IPS DF 19.7 (cell line): ENCODE measurements at regions not wholly inside any gene's neighbourhood (a gene's known extent, or its start where the extent isn't known, plus 50 kb on each side); places are given as distances from the start of the nearest gene placed in this dataset.
"Not testable (repeated sequence)": the region's sequence is repeated elsewhere in the genome, so short reads cannot be mapped to it uniquely, and the experiment has no call there.

ENCODE experiments used
- DNase-seq: peaks from one replicate; pipeline ENCODE4 v3.0.0-alpha.2; 2013; ENCODE audit warnings: low read depth, low spot score

DNA sequence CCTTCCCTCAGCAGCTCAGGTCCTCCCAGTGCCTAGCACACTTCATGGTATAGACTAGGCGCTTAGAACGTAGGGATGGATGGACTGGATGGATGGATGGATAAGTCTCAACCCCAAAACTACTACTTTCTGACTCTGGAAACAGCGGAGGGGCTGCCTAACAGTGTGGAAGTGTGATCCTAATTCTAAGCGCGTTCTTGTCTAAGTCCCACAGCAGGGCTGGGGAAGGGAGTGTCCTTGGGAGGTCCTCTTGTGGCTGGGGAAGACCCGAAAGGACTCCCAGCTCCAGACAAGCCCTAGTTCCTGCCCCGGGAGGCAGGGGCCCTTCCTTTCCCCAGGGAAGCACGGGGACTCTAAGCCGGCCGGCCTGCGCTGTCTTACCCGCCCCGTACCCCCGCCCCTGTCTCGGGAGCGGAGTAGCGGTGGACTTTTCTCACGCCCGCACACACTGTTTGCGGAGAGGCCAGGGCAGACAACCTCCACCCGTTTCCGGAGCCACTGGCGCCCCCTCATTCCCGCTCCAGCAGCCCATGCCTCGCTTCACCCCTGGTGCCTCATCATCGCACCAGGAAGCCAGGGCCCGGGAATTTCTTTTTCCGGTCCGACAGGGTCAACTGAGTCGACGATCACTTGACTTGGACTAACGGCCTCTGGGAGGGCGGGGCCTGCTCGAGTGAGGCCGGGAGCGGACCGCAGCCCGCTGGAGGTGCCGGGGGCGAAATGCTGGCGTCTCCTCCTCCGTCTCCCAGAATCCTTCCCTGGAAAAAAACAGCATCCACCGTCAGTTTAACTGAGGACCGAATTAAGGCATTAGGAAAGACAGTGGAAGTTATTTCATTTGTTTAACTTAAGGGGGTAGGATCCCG lies 133.3 kb downstream of the TBC1D2B start:
- no peak for DNase-seq

DNA sequence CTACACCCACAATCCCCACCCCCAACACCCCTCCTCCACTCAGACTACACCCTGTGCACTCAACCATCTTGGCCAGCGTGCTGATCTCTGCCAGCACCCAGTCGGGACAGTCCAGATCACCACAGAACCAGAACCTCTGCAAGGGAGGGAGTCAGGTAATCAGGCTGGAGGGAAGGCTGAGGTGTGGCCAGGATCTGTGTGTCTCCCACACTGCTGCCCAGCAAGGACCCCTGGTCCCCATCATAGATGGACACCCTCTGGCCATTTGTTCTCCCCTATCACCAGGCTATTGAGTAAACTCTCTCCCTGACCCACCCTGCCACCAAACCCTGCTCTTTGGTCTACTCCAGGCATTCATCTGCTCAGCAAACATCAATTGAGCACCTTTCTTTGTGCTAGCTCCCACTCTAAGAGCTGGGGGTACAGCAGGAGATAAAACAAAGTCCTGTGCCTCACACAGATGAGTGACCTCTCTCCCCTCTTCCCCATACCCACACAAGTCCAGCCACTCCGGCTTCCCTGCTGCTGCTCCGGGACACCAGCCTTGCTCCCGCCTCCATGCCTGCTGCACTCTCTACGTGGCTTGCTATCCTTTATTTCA lies 134.8 kb downstream of the TBC1D2B start:
- DNase-seq: no peak

DNA sequence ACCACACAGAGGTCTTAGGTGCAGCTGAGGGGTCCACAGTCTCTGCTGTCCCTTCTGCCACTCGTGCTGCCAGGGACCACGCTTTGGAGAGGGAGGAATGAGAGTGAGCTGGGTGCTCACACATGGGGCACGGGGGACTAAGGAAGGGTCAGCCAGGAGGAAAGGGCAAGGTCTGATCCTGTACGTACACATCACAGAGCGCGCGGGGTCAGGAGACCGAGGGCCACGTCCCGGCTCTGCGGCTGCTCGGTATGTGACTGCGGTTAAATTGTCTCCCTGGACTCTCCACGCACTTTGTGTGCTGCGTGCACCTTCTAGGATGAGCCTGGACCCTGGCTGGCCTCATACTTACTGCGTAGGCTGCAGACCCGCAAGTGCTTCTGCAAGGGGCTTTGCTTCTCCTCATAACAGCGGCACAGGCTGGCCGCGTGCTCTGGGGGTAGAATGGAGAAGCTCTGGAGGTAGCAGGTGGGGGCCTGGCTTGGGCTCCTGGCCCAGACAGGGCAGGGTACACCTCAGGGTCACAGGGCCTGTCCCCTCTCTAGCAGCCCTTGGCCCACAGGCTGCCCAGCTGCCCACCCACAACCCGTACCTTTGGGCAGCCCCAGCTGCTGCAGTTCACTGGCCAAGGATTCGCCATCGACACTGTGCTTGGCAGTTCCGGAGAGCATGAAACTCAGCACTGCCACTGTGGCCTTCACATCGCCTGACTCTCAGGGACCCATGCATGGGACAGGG lies 136.3 kb downstream of the TBC1D2B start:
- not testable (repeated sequence) for DNase-seq

DNA sequence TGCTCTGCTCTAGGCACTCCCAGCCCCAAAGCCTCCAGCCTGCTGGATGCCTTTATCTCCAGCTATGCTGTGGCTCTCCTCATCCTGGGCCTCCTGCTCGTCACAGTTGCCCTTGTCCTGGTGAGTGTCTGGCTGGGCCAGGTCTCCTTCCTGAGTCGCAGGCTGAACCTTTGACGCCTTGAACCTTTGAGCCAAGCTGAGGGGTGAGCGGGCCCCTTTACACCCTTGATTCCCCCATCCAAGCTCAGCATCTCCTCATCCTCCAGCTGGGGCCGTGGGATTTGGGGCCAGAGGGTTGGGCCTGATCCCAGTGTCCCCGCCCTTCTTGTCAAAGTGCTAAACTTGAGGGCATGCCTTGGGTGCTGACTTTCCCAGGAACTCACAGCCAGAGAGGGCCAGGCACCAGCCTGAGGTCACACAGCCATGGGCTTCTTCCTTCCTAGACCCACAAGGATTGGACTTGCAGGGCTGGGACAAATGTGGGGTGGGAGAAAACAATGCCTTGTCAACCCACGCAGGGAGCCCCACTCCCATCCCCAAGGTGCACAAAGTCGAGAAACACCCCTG lies 137.0 kb downstream of the TBC1D2B start:
- DNase-seq: no peak

DNA sequence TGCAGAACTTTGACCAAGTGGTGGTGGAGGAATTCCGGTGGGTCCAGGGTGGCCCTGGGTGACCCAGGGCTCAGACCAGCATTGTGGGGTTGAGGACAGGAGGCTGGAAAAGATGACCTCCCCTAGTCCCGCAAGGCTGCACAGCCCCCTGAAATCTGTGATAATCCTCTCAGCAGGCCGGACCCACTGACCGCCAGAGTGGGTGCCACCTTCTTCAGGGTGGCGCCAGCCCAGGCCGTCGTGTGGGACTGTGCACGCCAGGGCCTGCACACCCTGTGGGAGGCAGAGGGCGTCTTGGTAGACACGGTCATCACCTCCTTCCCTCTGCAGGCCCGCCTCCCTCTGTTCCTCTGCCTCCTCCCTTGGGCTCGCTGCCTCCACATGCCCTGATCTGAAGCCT lies 137.7 kb downstream of the TBC1D2B start:
- no peak for DNase-seq

DNA sequence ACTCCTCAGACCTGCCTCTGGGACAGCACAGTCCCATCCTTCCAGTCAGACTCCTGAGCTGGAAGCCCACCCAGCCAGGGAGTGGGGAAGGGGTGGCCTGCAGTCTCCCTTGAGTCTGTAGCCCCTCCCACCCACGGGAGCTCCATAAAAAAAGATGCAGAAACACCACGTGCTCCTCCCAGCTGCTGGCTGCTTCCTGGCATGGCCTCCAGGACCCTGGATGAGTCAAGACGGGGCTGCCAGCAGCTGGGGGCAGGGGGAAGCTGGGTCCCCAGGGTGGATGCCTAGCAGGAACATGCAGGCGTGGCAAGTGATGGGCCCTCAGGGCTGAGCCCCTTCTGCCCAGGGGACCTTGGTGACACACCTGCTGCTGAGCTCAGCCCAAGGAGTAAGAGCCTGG lies 138.5 kb downstream of the TBC1D2B start:
- DNase-seq: not testable (repeated sequence)

DNA sequence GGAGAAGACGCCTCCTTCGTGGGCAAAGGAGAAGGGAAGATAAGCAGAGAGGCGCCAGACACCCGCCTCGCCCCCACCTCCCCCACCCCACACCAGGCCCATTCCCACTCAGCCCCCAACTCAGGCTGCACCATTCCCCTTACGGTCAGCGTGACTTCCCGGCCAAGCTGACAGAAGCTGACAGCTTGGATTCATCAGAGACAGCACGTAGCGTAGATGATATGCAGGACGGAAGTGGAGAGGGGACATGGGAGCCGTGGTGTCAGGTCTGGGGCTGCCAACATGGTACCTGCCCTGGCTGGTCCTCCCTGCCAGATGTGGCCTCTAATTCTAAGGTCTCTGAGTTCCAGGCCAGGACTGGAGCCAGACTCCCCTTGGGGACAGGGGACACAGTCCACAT lies 139.0 kb downstream of the TBC1D2B start:
- DNase-seq: not testable (repeated sequence)

DNA sequence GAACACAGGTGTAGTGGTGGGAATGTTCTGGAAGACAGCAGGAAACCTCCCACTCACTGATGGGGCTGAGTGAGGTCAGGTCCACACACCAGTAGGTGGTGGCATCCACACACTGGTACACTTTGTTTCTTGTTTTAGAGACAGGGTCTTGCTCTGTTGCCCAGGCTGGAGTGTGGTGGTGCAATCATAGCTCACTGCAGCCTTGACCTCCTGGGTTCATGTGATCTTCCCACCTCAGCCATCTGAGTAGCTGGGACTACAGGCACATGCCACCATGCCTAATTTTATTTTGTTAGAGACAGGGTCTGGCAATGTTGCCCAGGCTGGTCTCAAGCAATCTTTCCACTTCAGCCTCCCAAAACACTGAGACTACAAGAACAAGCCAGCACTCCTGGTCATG lies 140.9 kb downstream of the TBC1D2B start:
- not testable (repeated sequence) for DNase-seq

DNA sequence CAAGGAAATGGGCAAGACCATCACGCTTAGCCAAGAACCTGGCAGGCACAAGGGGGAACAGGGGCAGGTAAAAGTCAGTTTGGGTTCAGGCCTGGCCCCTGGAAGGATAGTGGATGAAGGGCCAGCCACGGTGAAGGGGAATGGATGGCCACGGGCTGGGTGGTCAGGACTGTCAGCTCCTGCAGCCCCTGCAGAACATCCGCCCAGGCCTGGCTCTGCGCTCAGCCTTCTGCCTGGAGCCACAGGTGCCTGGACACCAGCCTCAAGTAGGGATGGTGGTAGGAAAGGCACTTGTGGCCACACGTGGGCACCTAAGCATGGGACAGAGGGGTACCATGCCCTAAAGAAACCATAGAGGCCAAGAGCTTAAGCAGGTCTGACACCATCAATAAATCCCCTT lies 143.0 kb downstream of the TBC1D2B start:
- not testable (repeated sequence) for DNase-seq

DNA sequence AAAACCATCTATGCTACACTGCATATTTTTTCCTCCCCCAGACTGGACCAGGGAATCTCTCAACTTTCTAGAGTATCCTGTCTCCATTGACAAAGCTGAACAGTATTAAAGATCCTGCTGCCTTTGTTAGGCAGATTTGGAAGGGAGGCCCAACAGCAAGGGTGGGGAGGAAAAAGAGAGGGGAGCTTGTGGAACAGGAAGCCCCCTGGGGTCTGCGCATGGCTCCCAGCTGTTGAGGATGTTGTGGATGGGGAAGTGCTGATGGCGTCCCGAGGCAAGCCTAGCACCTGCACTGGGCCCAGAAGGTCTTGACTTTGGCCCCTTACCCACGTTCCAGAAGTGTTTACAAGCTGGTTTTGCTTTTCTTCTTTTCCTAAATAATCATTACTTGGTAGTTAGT lies 146.6 kb downstream of the TBC1D2B start:
- DNase-seq: peak; percentile 25

DNA sequence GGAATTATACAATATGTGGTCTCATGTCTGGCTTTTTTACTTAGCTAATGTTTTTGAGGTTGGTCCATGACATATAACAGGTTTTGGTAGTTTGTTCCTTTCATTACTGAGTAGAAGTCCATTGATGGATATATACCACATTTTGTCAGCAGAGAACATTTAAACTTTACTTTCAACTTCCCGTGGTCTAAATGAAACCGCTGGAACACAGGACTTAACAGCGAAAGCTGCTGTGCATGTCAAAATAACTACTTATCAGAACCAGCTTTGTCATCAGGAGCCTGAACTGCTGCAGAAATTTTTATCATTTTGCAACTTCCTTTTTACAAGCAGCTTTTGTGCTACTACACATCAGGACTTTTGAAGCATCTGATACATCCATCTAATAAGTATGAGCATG lies 147.0 kb downstream of the TBC1D2B start:
- not testable (repeated sequence) for DNase-seq

DNA sequence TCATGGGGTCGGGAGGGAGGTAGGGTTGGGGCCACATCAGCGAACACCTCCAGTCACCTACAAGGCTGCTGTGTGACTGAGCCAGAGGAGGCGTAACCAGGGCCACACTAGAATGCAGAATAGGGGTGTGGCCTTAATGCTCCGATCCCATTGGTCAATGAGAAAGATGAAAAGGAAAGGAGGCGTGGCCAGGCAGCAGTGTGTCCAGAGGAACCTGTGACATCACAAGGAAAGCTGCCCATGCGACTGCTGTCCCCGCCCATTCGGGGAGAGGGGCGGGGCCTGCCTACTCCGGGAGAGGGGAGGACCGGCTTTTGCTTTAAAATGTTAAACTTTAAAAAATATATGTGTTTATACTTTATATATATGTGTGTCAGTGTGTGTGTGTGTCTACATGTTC lies 150.7 kb downstream of the TBC1D2B start:
- DNase-seq: peak; percentile 45

DNA sequence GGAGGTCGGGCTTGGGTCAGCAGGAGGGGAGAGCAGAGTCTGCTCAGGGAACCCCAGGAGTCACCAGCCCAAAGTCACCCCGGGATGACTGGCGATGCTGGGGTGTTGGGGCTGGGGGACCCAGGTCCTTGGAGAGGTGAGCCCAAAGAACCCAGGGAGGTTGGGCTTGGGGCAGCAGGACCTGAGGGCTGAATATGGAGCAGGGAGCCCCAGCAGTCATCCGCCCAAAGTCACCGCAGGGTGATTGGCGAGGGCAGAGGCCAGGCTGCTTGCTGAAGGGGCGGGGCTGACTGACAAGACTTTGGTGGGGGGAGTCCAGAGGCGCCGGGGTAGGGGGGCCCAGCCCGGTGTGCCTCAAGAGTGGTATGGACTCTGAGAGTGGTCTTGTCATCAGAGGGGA lies 151.2 kb downstream of the TBC1D2B start:
- DNase-seq: not testable (repeated sequence)

DNA sequence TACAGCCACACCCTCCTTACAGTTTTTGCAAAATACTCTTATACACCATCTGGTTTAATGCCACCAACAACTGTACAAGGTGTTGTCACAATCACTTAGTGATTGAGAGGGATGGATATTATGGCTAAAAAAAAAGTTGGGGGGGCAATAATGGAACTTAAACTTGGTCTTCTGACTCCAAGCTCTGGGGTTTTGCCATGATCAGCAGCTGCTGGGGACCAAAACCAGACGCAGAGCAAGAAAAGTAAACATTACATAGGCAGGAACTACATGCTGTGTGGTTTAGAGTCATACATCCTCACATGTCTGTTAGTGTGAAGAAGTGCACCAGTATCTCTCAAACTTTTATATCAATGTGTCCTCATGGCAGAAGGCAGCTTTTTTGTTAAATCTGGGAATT lies 152.4 kb downstream of the TBC1D2B start:
- DNase-seq: not testable (repeated sequence)

DNA sequence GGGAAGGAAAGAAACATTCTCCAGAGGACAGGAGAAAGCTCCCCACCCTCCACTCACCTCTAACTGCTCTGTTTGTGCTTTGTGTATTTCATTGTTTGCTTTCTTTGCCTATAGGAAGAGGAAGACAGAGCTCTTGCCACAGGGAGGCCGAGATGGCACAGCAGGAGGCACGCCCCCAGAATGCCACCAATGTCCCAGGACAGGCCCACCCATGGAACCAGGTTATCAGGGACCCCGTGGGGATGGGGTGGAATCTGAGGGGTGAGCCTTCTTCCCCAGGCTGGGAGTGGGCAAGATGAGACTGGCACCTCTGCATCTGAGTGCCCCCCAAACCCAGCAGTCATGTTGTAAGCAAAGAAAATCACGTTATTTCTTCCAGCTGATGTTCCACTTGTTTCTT lies 155.8 kb downstream of the TBC1D2B start:
- no peak for DNase-seq

DNA sequence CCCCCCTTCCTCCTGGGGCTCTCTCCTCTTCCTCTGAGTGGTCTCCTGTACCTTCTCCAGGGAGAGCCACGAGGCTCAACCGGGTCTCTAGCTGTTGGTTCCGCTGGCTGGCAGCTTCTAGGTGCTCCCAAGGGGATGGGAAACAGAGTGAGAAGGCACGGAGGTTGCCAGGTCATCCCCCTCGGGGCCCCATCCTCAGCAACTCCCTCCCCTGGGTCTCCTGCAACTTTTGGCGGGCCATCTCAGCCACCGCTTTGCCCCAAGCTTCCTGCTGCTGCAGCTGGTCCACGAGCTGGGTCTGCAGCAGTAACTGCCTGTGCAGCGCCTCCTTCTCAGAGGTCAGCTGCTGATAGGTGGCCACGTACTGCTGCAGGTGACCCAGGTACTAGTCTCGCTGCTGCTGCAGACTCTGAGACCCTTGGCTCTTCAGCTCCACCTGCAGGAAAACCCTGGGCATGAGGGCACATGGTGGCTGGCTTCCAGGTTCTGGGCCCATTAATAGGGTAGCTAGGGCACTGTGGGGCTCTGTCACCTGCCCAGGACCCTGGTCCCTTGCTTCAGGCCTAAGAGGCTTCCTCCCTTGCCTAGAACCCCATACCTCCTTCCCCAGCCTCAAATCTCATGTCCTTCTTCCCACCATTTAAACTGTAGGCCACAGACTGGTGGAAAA lies 160.4 kb downstream of the TBC1D2B start:
- not testable (repeated sequence) for DNase-seq

DNA sequence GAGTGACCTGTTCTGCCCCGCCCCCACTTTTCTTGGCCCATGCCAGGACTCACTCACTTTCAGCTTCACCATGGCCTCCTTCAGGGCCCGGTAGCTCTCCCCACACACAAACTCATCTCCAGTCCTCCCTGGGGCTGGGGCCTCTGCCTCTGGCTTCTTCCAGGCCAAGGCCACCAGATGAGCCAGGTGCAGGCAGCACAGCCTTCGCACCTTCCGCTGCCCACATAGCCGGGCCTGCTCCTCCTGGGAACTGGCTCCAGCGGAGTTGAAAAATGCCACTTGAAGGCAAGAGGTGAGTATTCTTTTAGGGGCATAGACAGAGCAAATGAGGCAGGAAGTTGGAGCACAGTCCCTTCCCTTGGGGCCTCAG lies 161.6 kb downstream of the TBC1D2B start:
- DNase-seq: not testable (repeated sequence)

DNA sequence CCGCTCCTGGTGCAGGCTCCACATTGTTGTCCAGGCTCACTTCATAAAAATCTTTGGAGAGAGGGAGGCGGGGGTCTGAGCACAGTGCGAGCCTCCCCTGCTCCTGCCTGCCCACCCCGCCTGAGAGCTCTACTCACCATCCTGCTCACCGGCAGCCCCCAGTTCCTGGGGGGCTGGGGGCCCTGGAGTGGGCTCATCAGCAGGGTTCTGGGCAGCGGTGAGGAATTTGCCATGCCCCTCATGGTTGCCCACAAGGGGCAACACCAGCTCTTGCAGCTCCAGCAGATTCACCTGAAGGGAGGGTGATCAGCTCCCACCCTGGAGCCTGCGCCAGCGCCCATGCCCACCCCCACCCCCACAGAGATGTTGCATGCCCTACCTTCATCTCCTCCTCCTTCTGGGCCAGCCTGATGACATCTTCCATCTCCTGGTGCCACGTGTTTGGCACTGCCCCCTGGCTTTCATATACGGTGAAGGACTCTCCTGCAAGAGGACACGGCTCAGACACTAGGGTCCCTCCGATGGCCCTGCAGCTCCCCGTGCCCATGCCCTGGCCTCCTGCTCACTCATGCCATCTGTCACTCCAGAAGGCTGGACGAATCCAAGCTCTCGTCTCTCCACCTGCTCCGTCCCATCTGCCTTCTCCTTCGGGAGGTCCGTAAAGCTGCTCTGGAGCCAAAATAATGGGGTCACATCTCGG lies 162.1 kb downstream of the TBC1D2B start:
- DNase-seq: no peak

DNA sequence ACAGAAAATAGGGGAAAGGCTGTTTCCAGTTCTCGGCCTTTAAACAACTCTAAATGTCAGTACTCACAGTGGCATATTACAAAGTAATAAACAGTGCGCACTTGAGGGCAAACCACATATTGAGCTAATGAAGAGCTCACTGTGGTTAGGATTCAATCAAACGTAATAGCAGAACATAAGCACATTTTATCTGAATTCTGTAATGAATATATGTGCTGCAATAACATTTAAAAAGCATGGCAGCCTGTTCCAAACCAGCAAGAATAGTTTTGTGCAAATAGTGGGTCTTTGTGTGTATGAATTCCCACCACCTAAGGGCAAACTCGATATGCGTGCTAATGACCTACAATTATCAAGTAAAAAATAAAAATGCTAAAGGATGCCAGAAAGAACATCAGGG lies 163.0 kb downstream of the TBC1D2B start:
- DNase-seq: not testable (repeated sequence)

DNA sequence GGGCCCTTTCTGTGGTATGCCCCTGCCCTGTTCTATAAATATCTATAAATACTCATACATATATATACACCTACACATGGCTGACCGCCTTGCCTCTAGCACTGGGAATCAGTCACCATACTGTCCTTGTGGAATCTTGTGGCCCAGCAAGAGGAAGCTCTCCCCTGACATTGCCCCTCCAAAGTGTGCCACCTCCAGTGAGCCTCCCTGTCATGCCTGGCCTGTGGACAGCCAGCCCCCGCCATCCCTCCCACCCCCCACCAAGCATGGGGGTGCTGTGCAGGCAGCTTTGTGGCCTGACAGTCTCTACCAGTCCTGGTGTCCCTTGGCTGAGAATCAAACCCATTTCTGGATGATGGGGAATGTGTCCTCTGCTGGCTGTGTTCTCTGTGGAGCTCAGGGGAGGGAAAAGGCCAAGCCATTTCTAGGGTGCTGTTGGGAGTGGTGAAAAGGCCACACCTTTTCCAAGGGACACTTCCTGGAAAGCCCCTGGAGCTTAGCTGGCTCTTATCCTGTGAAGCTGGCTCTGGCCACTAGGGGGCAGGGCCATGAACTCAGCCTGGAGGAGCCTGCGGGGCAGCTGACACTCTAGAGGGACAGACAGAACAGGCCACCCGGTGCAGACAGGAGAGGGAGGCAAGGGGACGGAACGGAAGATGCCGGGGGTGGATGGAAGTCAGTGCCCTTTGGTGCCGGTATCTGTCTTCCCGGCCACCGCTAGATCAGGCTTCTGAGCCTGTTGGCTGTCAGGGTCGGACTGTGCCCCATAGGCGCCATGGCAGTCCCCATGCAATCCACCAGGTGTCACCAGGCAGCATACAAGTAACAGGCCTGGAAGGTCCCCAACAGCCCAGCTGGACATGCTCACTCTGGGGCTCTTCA lies 167.2 kb downstream of the TBC1D2B start:
- peak; percentile 60 for DNase-seq
